RCC 7860 (cell line): ENCODE measurements at regions not wholly inside any gene's neighbourhood (a gene's known extent, or its start where the extent isn't known, plus 50 kb on each side); places are given as distances from the start of the nearest gene placed in this dataset.

ENCODE experiments used
- DNase-seq: peaks from one replicate; pipeline ENCODE4 v3.0.0-alpha.2; 2015; ENCODE audit warnings: low spot score
- FAIRE-seq: peaks from 2 replicates; lab custom pipeline; 2012; peaks lifted over from hg19 to GRCh38; lab: Jason Lieb, UNC

- no peak for DNase-seq
- FAIRE-seq: no peak
Observed at GRCh38 chr2:16169381-16169960, 229.1 kb downstream of the MYCN start.

- no peak for DNase-seq
- no peak for FAIRE-seq
Observed at GRCh38 chr2:16168506-16169264, 228.3 kb downstream of the MYCN start.

GRCh38 chr2:16167870-16168426 is 227.6 kb downstream of the MYCN start:
- DNase-seq (no peak), FAIRE-seq (no peak)

GRCh38 chr2:16167451-16167861 is 227.1 kb downstream of the MYCN start:
- DNase-seq: no peak
- FAIRE-seq: no peak

- DNase-seq (no peak), FAIRE-seq (no peak)
Observed at GRCh38 chr2:16166327-16166981, 226.1 kb downstream of the MYCN start.

GRCh38 chr2:16165518-16166326 is 225.4 kb downstream of the MYCN start:
- DNase-seq (no peak), FAIRE-seq (no peak)

GRCh38 chr2:16162491-16163040 is 222.2 kb downstream of the MYCN start:
- no peak for FAIRE-seq
- DNase-seq: no peak

GRCh38 chr2:16161768-16162490 is 221.6 kb downstream of the MYCN start:
- FAIRE-seq (no peak), DNase-seq (no peak)

- DNase-seq (no peak), FAIRE-seq (no peak)
Observed at GRCh38 chr2:16161085-16161565, 220.8 kb downstream of the MYCN start.

GRCh38 chr2:16160281-16161084 is 220.1 kb downstream of the MYCN start:
- FAIRE-seq (no peak), DNase-seq (no peak)

GRCh38 chr2:16156411-16156810 is 216.1 kb downstream of the MYCN start:
- FAIRE-seq (no peak), DNase-seq (no peak)

- DNase-seq (no peak), FAIRE-seq (no peak)
Observed at GRCh38 chr2:16155766-16156165, 215.4 kb downstream of the MYCN start.

GRCh38 chr2:16155366-16155765 is 215.0 kb downstream of the MYCN start:
- DNase-seq: no peak
- no peak for FAIRE-seq

GRCh38 chr2:16154501-16155280 is 214.3 kb downstream of the MYCN start:
- DNase-seq (no peak), FAIRE-seq (no peak)

- DNase-seq (no peak), FAIRE-seq (no peak)
Observed at GRCh38 chr2:16154061-16154460, 213.7 kb downstream of the MYCN start.

- FAIRE-seq (no peak), DNase-seq (no peak)
Observed at GRCh38 chr2:16153754-16154035, 213.3 kb downstream of the MYCN start.

GRCh38 chr2:16152928-16153753 is 212.8 kb downstream of the MYCN start:
- no peak for FAIRE-seq

More at GRCh38 chr2:16152928-16153753, 212.8 kb downstream of the MYCN start:
- DNase-seq: no peak
